Activated CD8-positive, alpha-beta T cell treated with anti-CD3 and anti-CD28 coated beads, Interleukin-2, amount 10 ng/mL, durations not matched to agents 7 days and 5 days (primary cell): ENCODE measurements at regions not wholly inside any gene's neighbourhood (a gene's known extent, or its start where the extent isn't known, plus 50 kb on each side); places are given as distances from the start of the nearest gene placed in this dataset.

Source experiments
- ATAC-seq: fragments of 150-1000 bp; cut with Tn5 transposase; one replicate; pipeline ENCODE4 v1.10.0; 2021; ENCODE audit warnings: moderate library complexity
- CTCF ChIA-PET: fragments of 350-600 bp; sonication (Branson Sonifier 250); formaldehyde crosslinking; loops from one replicate; lab custom pipeline; 2021; ENCODE audit warnings: antibody characterized with exemption; lab: Charles Lee
- POLR2A ChIA-PET: fragments of 350-600 bp; sonication (Branson Sonifier 250); formaldehyde crosslinking; loops from one replicate; lab custom pipeline; 2021; ENCODE audit warnings: antibody characterized with exemption; lab: Charles Lee
- DNase-seq: peaks from one replicate; pipeline ENCODE4 v3.0.0-alpha.2; 2020
- H3K27ac Mint-ChIP-seq: one replicate; pipeline ENCODE4 v1.8.0; 2021; ENCODE audit warnings: mild to moderate bottlenecking, mixed read lengths
- H3K27me3 Mint-ChIP-seq: one replicate; pipeline ENCODE4 v1.8.0; 2021; ENCODE audit warnings: low read depth, mixed read lengths
- H3K36me3 Mint-ChIP-seq: one replicate; pipeline ENCODE4 v1.8.0; 2021; ENCODE audit warnings: low read depth, mixed read lengths
- H3K4me1 Mint-ChIP-seq: one replicate; pipeline ENCODE4 v1.8.0; 2021; ENCODE audit warnings: low read depth, mixed read lengths
- H3K4me3 Mint-ChIP-seq: one replicate; pipeline ENCODE4 v1.8.0; 2021; ENCODE audit warnings: mild to moderate bottlenecking, mixed read lengths
- H3K9me3 Mint-ChIP-seq: one replicate; pipeline ENCODE4 v1.8.0; 2022; ENCODE audit warnings: mixed read lengths; ENCODE audit not compliant: insufficient read depth

DNA sequence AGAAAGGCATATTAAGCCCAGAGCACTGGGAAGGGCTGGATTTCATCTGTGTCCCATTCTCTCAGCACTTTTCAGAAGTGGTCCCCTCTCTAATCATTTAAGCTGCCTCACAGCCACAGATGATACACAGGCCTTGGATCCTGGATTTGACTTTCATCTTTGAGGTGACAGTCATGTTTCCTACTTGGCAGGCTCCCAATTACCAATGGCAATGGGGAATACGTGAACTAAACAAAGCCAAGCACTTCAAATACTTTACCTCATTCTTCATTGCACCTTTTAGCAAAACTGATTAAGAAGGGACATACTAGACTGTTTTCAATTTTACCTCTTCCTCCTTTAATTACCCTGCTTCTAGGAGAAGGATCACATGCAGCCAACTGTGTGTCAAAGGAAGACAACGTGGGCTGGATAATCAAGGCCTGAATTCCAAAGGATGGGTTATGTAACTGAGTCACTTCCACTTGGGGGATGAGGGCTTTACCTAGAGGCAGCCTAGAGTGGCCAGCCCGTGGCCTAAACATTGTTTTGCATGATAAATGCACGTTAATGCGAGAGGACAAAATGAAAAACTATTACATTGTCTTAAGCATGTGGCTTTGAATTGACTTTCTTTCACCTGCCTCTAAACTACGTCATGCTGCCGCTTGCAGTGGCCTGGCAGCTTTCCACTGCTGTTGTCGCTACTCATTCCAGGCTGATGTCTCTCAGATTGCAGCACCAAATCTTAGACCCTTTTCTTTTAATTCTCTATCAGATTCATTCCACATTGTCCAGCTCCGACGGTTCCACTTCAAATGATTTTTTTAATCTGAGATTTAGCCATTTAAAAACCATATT, 95.0 kb downstream of the KCTD12 start:
- no peak for DNase-seq
- POLR2A ChIA-PET, result no interaction called here
- Mint-ChIP-seq H3K36me3 (no peaks in the 10 kb centered on the region), H3K4me1 (no peaks in the 10 kb centered on the region), H3K9me3 (no peaks in the 10 kb centered on the region), H3K27ac (no peak overlapping the region), H3K4me3 (no peak overlapping the region), H3K27me3 (no peaks in the 10 kb centered on the region)
- ATAC-seq, result no peak
- CTCF ChIA-PET, result no interaction called here

DNA sequence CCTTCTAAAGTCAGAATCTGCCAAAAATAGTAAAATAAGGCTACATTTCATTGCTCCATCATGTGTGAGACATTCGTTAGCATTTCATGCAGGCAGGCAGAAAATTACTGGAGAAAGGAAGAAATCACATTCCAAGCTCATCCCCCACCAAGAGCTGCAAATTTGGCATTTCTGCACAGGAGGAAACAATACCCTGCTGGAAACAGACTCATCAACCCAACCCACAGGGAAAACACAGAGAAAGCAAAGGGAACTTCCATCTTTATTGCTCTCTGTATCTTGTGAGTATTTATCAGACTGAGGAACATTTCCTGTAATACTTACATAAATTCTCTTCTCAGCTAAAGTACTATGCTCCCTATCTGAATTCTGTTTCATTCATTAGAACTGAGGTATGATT, 95.7 kb downstream of the KCTD12 start:
- ChIA-PET CTCF (no interaction called here), POLR2A (no interaction called here)
- no peaks in the 10 kb centered on the region for H3K27me3 Mint-ChIP-seq
- no peaks in the 10 kb centered on the region for H3K36me3 Mint-ChIP-seq
- H3K27ac Mint-ChIP-seq, result no peak overlapping the region
- no peaks in the 10 kb centered on the region for H3K9me3 Mint-ChIP-seq
- no peak for DNase-seq
- ATAC-seq, result no peak
- no peak overlapping the region for H3K4me3 Mint-ChIP-seq
- H3K4me1 Mint-ChIP-seq, result no peaks in the 10 kb centered on the region

GRCh38 chr13:76783798-76784197, 102.4 kb downstream of the KCTD12 start:
- Mint-ChIP-seq H3K27ac (no peak overlapping the region), H3K27me3 (no peaks in the 10 kb centered on the region), H3K9me3 (no peaks in the 10 kb centered on the region), H3K36me3 (no peaks in the 10 kb centered on the region), H3K4me1 (no peaks in the 10 kb centered on the region), H3K4me3 (no peak overlapping the region)
- no peak for ATAC-seq
- DNase-seq, result no peak
- ChIA-PET CTCF (no interaction called here), POLR2A (no interaction called here)

GRCh38 chr13:76778853-76779252, 107.4 kb downstream of the KCTD12 start:
- Mint-ChIP-seq H3K36me3 (no peaks in the 10 kb centered on the region), H3K27me3 (no peaks in the 10 kb centered on the region), H3K9me3 (no peaks in the 10 kb centered on the region), H3K4me1 (no peaks in the 10 kb centered on the region), H3K27ac (no peak overlapping the region), H3K4me3 (no peak overlapping the region)
- POLR2A ChIA-PET, result no interaction called here
- ATAC-seq (no peak), DNase-seq (no peak)
- CTCF ChIA-PET, result no interaction called here

DNA sequence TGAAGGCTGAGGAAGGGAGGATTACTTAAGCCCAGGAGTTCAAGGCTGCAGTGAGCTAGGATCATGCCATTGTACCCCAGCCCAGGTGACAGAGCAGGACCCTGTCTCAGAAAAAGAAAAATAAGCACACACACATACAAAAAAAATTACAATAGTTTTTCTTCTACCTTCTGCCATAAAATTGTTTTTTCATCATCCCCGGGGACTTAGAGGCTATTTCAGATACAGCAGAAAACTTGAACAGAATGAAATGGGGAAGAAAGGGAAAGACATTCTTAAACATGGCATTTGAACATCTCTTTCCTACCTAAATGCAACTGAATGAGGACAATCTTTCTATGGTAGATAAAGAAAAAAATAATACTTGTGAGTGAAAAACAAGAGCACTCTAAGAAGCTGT, 109.1 kb downstream of the KCTD12 start:
- H3K36me3 Mint-ChIP-seq, result no peaks in the 10 kb centered on the region
- CTCF ChIA-PET, result no interaction called here
- DNase-seq, result no peak
- no peak for ATAC-seq
- POLR2A ChIA-PET, result no interaction called here
- no peaks in the 10 kb centered on the region for H3K27me3 Mint-ChIP-seq
- H3K4me1 Mint-ChIP-seq, result no peaks in the 10 kb centered on the region
- no peaks in the 10 kb centered on the region for H3K9me3 Mint-ChIP-seq
- no peak overlapping the region for H3K4me3 Mint-ChIP-seq
- no peak overlapping the region for H3K27ac Mint-ChIP-seq

DNA sequence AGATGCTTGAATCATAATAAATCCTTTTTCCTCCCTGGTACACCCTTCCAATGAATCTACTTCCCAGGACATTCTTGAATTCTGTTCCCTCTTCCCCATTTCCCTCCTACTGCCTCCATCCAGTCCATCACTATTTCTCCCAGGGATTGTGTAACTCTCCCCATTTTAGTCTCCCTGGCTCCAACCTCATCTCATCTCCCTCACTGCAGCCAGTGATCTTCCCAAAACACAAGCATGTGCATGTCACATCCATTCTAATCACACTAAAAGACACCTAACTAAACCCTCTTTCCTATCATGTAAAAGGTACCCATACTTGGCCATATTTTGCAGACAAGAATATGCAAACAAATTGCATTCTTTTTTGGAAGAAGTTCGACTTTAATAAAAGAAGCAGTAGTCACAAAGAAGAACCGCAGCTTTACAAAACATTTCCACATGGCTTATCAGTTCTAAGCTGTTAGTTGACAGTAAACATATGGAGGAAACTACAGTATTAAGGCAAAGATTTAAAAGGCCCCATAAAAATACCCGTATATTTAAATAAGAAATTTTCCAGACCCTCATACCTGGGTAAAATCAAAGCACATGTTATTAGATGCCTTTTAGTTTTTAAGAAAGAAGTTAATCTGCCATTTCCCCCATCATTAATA, 111.0 kb downstream of the KCTD12 start:
- CTCF ChIA-PET, result no interaction called here
- no peaks in the 10 kb centered on the region for H3K9me3 Mint-ChIP-seq
- H3K27ac Mint-ChIP-seq, result no peak overlapping the region
- H3K4me3 Mint-ChIP-seq, result no peak overlapping the region
- no peaks in the 10 kb centered on the region for H3K27me3 Mint-ChIP-seq
- no peaks in the 10 kb centered on the region for H3K36me3 Mint-ChIP-seq
- DNase-seq, result no peak
- no peaks in the 10 kb centered on the region for H3K4me1 Mint-ChIP-seq
- ATAC-seq, result no peak
- POLR2A ChIA-PET, result no interaction called here

DNA sequence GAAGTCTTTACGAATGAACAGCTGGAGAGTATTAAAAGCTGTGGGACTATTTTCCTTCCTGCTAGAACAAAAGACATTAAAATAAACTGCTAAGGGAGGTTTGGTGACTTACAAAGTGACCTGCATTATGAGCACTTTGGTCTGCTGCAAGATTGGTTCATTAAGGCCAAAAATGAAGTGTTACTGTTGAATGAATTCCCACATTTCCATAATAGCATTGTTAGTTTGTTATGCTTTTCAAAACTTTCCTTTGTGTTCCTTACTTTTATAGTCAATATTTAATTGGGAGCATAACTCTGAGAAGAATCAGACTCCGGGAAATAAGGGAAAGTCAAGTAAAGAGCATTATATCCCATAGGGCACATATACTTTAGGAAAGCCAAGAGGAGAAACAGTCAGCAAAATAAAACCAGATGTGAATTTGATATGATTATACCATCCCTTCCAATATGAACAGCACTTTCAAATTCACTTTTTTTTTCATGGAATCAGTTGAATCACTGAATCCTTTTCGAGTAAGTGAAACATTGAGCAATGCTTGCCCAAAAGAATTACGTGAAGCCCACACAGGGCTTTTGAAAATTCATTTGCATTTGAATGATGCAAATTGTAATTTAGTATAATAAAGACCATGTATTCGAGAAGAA, 112.6 kb downstream of the KCTD12 start:
- no peak overlapping the region for H3K4me3 Mint-ChIP-seq
- H3K36me3 Mint-ChIP-seq, result no peaks in the 10 kb centered on the region
- H3K4me1 Mint-ChIP-seq, result no peaks in the 10 kb centered on the region
- ChIA-PET POLR2A (interaction anchor here (0.6 kb wide), 1 partner anchor 624 kb away, joined by 3 read pairs; no protein-coding TSS in a partner anchor), CTCF (no interaction called here)
- ATAC-seq (no peak), DNase-seq (no peak)
- no peaks in the 10 kb centered on the region for H3K9me3 Mint-ChIP-seq
- H3K27ac Mint-ChIP-seq, result no peak overlapping the region
- no peaks in the 10 kb centered on the region for H3K27me3 Mint-ChIP-seq

DNA sequence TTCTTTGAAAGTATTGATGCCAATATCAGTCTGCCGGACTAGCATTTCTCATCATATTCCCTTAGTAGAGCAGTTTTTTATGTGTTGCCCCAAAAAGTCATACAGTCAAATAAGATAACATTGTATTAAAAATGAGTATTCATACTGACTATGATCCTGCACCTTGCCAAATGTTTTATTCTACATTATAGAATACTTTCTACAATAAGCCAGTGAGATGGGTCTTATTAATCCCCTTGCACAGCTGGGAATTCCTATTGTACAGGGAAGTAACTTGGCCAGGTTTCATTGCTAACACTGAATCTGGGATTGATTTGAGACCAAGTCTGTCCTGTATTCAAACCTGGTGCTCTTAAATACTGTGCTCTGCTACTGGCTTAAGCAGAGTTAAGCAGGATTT, 114.0 kb downstream of the KCTD12 start:
- no peaks in the 10 kb centered on the region for H3K36me3 Mint-ChIP-seq

DNA sequence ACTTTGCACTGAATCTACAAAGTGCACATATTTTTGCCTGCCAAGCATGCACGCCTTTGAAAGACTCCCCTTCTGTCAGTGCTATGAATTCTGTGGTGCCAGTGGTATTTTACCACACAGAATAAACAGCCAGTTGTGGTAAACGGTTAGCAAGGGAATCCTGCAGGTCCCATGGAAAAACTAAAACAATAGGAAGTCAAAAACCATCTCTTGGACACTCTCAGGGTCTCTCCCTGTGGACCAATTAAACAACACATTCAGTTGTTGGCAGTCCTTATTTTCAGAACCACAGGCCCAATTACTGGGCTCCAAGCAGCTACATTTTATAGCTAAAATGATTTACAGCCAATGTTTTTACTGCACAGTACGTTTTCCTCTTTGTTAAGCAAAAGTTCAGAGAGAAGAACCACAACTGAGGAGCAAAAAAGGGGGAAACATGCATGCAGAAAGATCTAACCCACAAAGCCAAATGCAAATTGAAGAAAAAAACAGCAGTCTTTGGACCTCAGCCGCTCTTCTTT, 116.9 kb downstream of the KCTD12 start:
- CTCF ChIA-PET, result no interaction called here
- Mint-ChIP-seq H3K27me3 (no peaks in the 10 kb centered on the region), H3K9me3 (no peaks in the 10 kb centered on the region), H3K27ac (no peak overlapping the region), H3K36me3 (no peaks in the 10 kb centered on the region), H3K4me3 (no peak overlapping the region), H3K4me1 (no peaks in the 10 kb centered on the region)
- DNase-seq, result no peak
- ATAC-seq, result no peak
- POLR2A ChIA-PET, result no interaction called here

More for the DNA sequence above, 114.0 kb downstream of the KCTD12 start:
- Mint-ChIP-seq H3K9me3 (no peaks in the 10 kb centered on the region), H3K4me3 (no peak overlapping the region), H3K4me1 (no peaks in the 10 kb centered on the region), H3K27ac (no peak overlapping the region), H3K27me3 (no peaks in the 10 kb centered on the region)
- no peak for ATAC-seq
- POLR2A ChIA-PET, result no interaction called here
- DNase-seq, result no peak
- CTCF ChIA-PET, result interaction anchor here (0.8 kb wide), 1 partner anchor 112 kb away, joined by 3 read pairs; no protein-coding TSS in a partner anchor

DNA sequence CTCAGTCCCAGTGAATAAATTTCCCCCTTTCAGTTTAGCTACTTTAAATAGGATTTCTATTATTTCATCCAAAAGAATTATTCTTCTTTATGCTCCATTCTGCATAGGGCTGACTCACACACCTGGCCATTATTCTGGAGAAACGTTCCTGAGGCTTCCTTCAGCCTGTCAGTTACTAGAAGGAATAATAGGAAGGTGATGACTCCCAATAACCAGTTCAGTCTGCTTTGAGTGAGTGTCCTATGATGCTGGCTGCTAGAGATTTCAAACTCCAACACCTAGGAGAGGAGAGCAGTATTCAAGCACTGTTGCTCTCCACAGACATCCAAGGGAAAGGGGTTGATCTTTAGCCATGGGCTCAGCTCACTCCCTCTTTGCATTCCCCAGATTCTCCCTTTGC, 117.8 kb downstream of the KCTD12 start:
- H3K4me3 Mint-ChIP-seq, result no peak overlapping the region
- DNase-seq (no peak), ATAC-seq (no peak)
- H3K36me3 Mint-ChIP-seq, result no peaks in the 10 kb centered on the region
- POLR2A ChIA-PET, result no interaction called here
- no peaks in the 10 kb centered on the region for H3K9me3 Mint-ChIP-seq
- H3K4me1 Mint-ChIP-seq, result no peaks in the 10 kb centered on the region
- H3K27me3 Mint-ChIP-seq, result no peaks in the 10 kb centered on the region
- H3K27ac Mint-ChIP-seq, result no peak overlapping the region
- CTCF ChIA-PET, result no interaction called here

DNA sequence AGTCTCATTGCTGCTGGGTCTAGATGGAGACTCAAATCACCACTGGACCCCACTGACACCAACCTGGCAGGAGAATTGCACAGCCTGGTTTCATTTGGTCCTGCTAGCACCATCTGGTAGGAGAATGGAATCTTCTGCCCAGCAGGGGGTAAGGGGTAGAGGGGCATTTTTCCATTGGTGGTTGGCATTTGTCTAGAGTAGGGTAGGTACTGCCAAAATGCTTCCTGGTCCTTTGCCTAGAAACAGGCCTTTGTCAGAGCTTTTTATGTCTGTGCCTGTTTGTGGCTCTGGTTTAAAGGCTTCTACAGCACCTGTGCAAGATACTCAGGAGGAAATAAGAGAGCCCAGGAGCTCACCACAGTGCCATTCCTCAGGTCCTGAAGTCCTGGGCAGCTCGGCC, 121.3 kb downstream of the KCTD12 start:
- POLR2A ChIA-PET, result no interaction called here
- DNase-seq (no peak), ATAC-seq (no peak)
- Mint-ChIP-seq H3K36me3 (no peaks in the 10 kb centered on the region), H3K27me3 (no peaks in the 10 kb centered on the region), H3K9me3 (no peaks in the 10 kb centered on the region), H3K4me3 (no peak overlapping the region), H3K4me1 (no peaks in the 10 kb centered on the region), H3K27ac (no peak overlapping the region)
- CTCF ChIA-PET, result no interaction called here

GRCh38 chr13:76764429-76764828, 121.8 kb downstream of the KCTD12 start:
- CTCF ChIA-PET, result no interaction called here
- Mint-ChIP-seq H3K27ac (no peak overlapping the region), H3K4me1 (no peaks in the 10 kb centered on the region), H3K36me3 (no peaks in the 10 kb centered on the region), H3K27me3 (no peaks in the 10 kb centered on the region), H3K4me3 (no peak overlapping the region), H3K9me3 (no peaks in the 10 kb centered on the region)
- no peak for DNase-seq
- POLR2A ChIA-PET, result no interaction called here
- no peak for ATAC-seq
